Stimulated activated naive B cell treated with anti-CD40 and anti-IgM and Interleukin-4, amounts not matched to agents 10 μg/mL and 1 μg/mL and 100 μg/mL, for 72 hours (primary cell): ENCODE measurements at regions not wholly inside any gene's neighbourhood (a gene's known extent, or its start where the extent isn't known, plus 50 kb on each side); places are given as distances from the start of the nearest gene placed in this dataset.

Source experiments
- ATAC-seq, 2 donors: fragments of 150-1000 bp; cut with Tn5 transposase; replicated peaks; 2 replicates each; pipeline ENCODE4 v1.10.0; 2021; ENCODE audit warnings: moderate library complexity in 1 of 2
- DNase-seq: peaks from one replicate; pipeline ENCODE4 v3.0.0; 2021
- H3K27ac Mint-ChIP-seq: one replicate; pipeline ENCODE4 v1.8.0; 2022; ENCODE audit warnings: mild to moderate bottlenecking, mixed read lengths
- H3K27me3 Mint-ChIP-seq, 2 donors: one replicate each; pipeline ENCODE4 v1.8.0; 2022; ENCODE audit warnings: mixed read lengths in 2 of 2
- H3K36me3 Mint-ChIP-seq, 2 donors: one replicate each; pipeline ENCODE4 v1.8.0; 2022; ENCODE audit warnings: mixed read lengths in 2 of 2, mild to moderate bottlenecking in 1 of 2
- H3K4me1 Mint-ChIP-seq, 2 donors: one replicate each; pipeline ENCODE4 v1.8.0; 2022; ENCODE audit warnings: mixed read lengths in 2 of 2, mild to moderate bottlenecking in 1 of 2
- H3K4me3 Mint-ChIP-seq, 2 donors: one replicate each; pipeline ENCODE4 v1.8.0; 2022; ENCODE audit warnings: mild to moderate bottlenecking in 2 of 2, mixed read lengths in 2 of 2, moderate library complexity in 1 of 2
- H3K9me3 Mint-ChIP-seq, 2 donors: one replicate each; pipeline ENCODE4 v1.8.0; 2022; ENCODE audit warnings: mixed read lengths in 2 of 2, mild to moderate bottlenecking in 1 of 2

GRCh38 chr14:65794674-65795279, 382.2 kb downstream of the FUT8 start:
- Mint-ChIP-seq H3K4me3 (no peak overlapping the region), H3K27me3 (peaks cover 0 to 10% of the 10 kb centered on the region in 2 donors), H3K4me1 (no peaks in the 10 kb centered on the region), H3K27ac (no peak overlapping the region), H3K9me3 (no peaks in the 10 kb centered on the region), H3K36me3 (no peaks in the 10 kb centered on the region)
- DNase-seq (no peak), ATAC-seq (no peak)

- H3K4me3 Mint-ChIP-seq, result no peak overlapping the region
- no peak for ATAC-seq
These were observed 385.7 kb downstream of the FUT8 start for GRCh38 chr14:65798216-65798615.

GRCh38 chr14:65800694-65801093, 388.2 kb downstream of the FUT8 start:
- H3K36me3 Mint-ChIP-seq, result peaks cover 3 to 6% of the 10 kb centered on the region in 2 donors
- peaks cover 6 to 17% of the 10 kb centered on the region in 2 donors for H3K27me3 Mint-ChIP-seq
- no peak for ATAC-seq
- H3K9me3 Mint-ChIP-seq, result peaks cover 4 to 9% of the 10 kb centered on the region in 2 donors
- no peak overlapping the region for H3K27ac Mint-ChIP-seq
- H3K4me3 Mint-ChIP-seq, result no peak overlapping the region
- DNase-seq, result no peak
- H3K4me1 Mint-ChIP-seq, result peaks cover 6 to 7% of the 10 kb centered on the region in 2 donors

More at GRCh38 chr14:65798216-65798615, 385.7 kb downstream of the FUT8 start:
- Mint-ChIP-seq H3K27me3 (peaks cover 6 to 17% of the 10 kb centered on the region in 2 donors), H3K36me3 (peaks cover 3 to 6% of the 10 kb centered on the region in 2 donors), H3K27ac (no peak overlapping the region), H3K4me1 (peaks cover 5 to 6% of the 10 kb centered on the region in 2 donors), H3K9me3 (peaks cover 4 to 9% of the 10 kb centered on the region in 2 donors)
- DNase-seq, result no peak

- Mint-ChIP-seq H3K27ac (no peak overlapping the region), H3K27me3 (peaks cover 6 to 13% of the 10 kb centered on the region in 2 donors), H3K4me3 (no peak overlapping the region), H3K36me3 (peaks cover 3 to 6% of the 10 kb centered on the region in 2 donors), H3K4me1 (peaks cover 6 to 7% of the 10 kb centered on the region in 2 donors), H3K9me3 (peaks cover 4 to 9% of the 10 kb centered on the region in 2 donors)
- no peak for DNase-seq
- ATAC-seq, result no peak
These were observed 389.7 kb downstream of the FUT8 start for GRCh38 chr14:65802196-65802595.

- no peak for DNase-seq
- Mint-ChIP-seq H3K4me3 (no peak overlapping the region), H3K27ac (no peak overlapping the region), H3K4me1 (peaks cover 6 to 7% of the 10 kb centered on the region in 2 donors), H3K36me3 (peaks cover 3 to 6% of the 10 kb centered on the region in 2 donors), H3K9me3 (peaks cover 4 to 9% of the 10 kb centered on the region in 2 donors), H3K27me3 (peaks cover 6 to 8% of the 10 kb centered on the region in 2 donors)
- no peak for ATAC-seq
These were observed 391.4 kb downstream of the FUT8 start for GRCh38 chr14:65803885-65804284.

- peaks cover 6 to 8% of the 10 kb centered on the region in 2 donors for H3K27me3 Mint-ChIP-seq
- ATAC-seq (peak; percentile 35 to 59), DNase-seq (no peak)
- peaks cover 6 to 7% of the 10 kb centered on the region in 2 donors for H3K4me1 Mint-ChIP-seq
- no peak overlapping the region for H3K27ac Mint-ChIP-seq
- H3K9me3 Mint-ChIP-seq, result peaks cover 4 to 9% of the 10 kb centered on the region in 2 donors
- H3K4me3 Mint-ChIP-seq, result no peak overlapping the region
- H3K36me3 Mint-ChIP-seq, result peaks cover 3 to 6% of the 10 kb centered on the region in 2 donors
These were observed 392.0 kb downstream of the FUT8 start for GRCh38 chr14:65804439-65805112.

GRCh38 chr14:65805113-65805473, 392.6 kb downstream of the FUT8 start:
- Mint-ChIP-seq H3K9me3 (peaks cover 4 to 12% of the 10 kb centered on the region in 2 donors), H3K36me3 (peaks cover 3 to 6% of the 10 kb centered on the region in 2 donors), H3K27ac (no peak overlapping the region), H3K4me3 (no peak overlapping the region), H3K27me3 (peaks cover 6 to 8% of the 10 kb centered on the region in 2 donors), H3K4me1 (peaks cover 6 to 7% of the 10 kb centered on the region in 2 donors)
- no peak for DNase-seq
- peak; percentile 75 to 88 for ATAC-seq

- no peak for ATAC-seq
- Mint-ChIP-seq H3K27me3 (peaks cover 0 to 8% of the 10 kb centered on the region in 2 donors), H3K4me1 (peaks cover 0 to 2% of the 10 kb centered on the region in 2 donors), H3K36me3 (no peaks in the 10 kb centered on the region), H3K4me3 (no peak overlapping the region), H3K27ac (no peak overlapping the region), H3K9me3 (peaks cover 0 to 4% of the 10 kb centered on the region in 2 donors)
- DNase-seq, result no peak
These were observed 395.9 kb downstream of the FUT8 start for GRCh38 chr14:65808390-65808789.

GRCh38 chr14:65810322-65810721, 397.8 kb downstream of the FUT8 start:
- Mint-ChIP-seq H3K4me3 (no peak overlapping the region), H3K4me1 (no peaks in the 10 kb centered on the region), H3K9me3 (peaks cover 0 to 4% of the 10 kb centered on the region in 2 donors), H3K27ac (no peak overlapping the region), H3K36me3 (no peaks in the 10 kb centered on the region), H3K27me3 (peaks cover 0 to 8% of the 10 kb centered on the region in 2 donors)
- DNase-seq, result no peak
- ATAC-seq, result no peak

- DNase-seq (no peak), ATAC-seq (no peak)
- no peaks in the 10 kb centered on the region for H3K36me3 Mint-ChIP-seq
- H3K4me1 Mint-ChIP-seq, result no peaks in the 10 kb centered on the region
- H3K4me3 Mint-ChIP-seq, result no peak overlapping the region
- no peak overlapping the region for H3K27ac Mint-ChIP-seq
- peaks cover 0 to 4% of the 10 kb centered on the region in 2 donors for H3K9me3 Mint-ChIP-seq
- peaks cover 0 to 8% of the 10 kb centered on the region in 2 donors for H3K27me3 Mint-ChIP-seq
These were observed 401.3 kb downstream of the FUT8 start for GRCh38 chr14:65813760-65814384.

- no peaks in the 10 kb centered on the region for H3K9me3 Mint-ChIP-seq
- peaks cover 0 to 8% of the 10 kb centered on the region in 2 donors for H3K27me3 Mint-ChIP-seq
- no peaks in the 10 kb centered on the region for H3K36me3 Mint-ChIP-seq
- ATAC-seq, result no peak
- H3K4me1 Mint-ChIP-seq, result no peaks in the 10 kb centered on the region
- DNase-seq, result no peak
- no peak overlapping the region for H3K4me3 Mint-ChIP-seq
- H3K27ac Mint-ChIP-seq, result no peak overlapping the region
These were observed 402.6 kb downstream of the FUT8 start for GRCh38 chr14:65815127-65815526.

- Mint-ChIP-seq H3K36me3 (no peaks in the 10 kb centered on the region), H3K27me3 (peaks cover 0 to 2% of the 10 kb centered on the region in 2 donors), H3K4me3 (no peak overlapping the region), H3K27ac (no peak overlapping the region), H3K9me3 (no peaks in the 10 kb centered on the region), H3K4me1 (no peaks in the 10 kb centered on the region)
- ATAC-seq (no peak), DNase-seq (no peak)
These were observed 404.5 kb downstream of the FUT8 start for GRCh38 chr14:65817011-65817410.

- ATAC-seq (no peak), DNase-seq (no peak)
- Mint-ChIP-seq H3K4me3 (no peak overlapping the region), H3K27ac (no peak overlapping the region), H3K4me1 (peaks cover 1 to 3% of the 10 kb centered on the region in 2 donors), H3K9me3 (no peaks in the 10 kb centered on the region), H3K27me3 (no peaks in the 10 kb centered on the region), H3K36me3 (no peaks in the 10 kb centered on the region)
These were observed 407.0 kb downstream of the FUT8 start for GRCh38 chr14:65819569-65819968.

GRCh38 chr14:65821224-65821753, 408.8 kb downstream of the FUT8 start:
- no peaks in the 10 kb centered on the region for H3K36me3 Mint-ChIP-seq
- no peak overlapping the region for H3K27ac Mint-ChIP-seq
- no peak for ATAC-seq
- DNase-seq, result no peak
- H3K4me3 Mint-ChIP-seq, result no peak overlapping the region
- H3K9me3 Mint-ChIP-seq, result no peaks in the 10 kb centered on the region
- no peaks in the 10 kb centered on the region for H3K27me3 Mint-ChIP-seq
- H3K4me1 Mint-ChIP-seq, result peaks cover 2 to 5% of the 10 kb centered on the region in 2 donors
